ENCODE measurements at regions not wholly inside any gene's neighbourhood (a gene's known extent, or its start where the extent isn't known, plus 50 kb on each side); places are given as distances from the start of the nearest gene placed in this dataset.

DNA sequence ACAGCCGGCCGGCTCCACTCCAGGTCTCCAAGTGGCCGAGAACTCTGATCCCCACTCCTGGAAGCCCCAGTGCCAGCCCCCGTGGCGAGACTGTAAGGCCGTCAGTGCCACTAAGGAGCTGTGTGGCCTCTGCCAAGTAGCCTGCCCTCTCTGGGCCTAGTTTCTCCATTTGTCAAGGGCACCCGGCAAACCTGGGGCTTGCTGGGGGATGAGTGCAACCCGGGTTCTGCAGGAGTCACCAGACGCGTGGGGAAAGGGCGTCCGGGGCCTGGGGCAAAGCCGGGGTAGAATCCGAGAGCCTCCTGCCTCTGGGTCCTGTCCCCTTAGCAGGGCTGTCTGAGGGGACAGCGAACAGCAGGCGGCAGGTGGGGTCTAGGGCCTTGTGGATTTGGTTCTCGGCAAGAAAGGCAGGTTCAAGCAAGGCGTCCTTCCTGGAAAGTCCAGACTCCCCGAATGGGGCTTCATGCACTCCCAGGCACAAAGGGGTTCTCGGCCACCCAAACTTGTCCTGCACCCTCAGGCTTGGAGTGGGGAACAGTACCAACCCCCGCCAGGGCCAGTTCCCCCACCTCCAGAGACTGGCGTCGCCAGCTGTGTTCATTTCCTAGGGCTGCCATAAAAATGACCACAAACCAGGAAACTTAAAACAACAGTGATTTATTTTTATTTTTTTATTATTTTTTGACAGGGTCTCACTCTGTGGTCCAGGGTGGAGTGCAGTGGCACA is 56.0 kb downstream of the NCOR2 start:
- WGBS, 3 donors = 89 to 92% (median 90%) methylated on average over 23 of the region's 23 CpGs
- Histone ChIP-seq H3K27ac (ENCODE audit: low read depth in 1 of 3, low read length in 2 of 3) (no peak overlapping the region), H3K9me3 (ENCODE audit: control insufficient read depth in 2 of 2, insufficient read depth in 1 of 2, low read depth in 1 of 2, low read length in 1 of 2) (peaks cover 0 to 5% of the 10 kb centered on the region in 2 donors), H3K4me3 (ENCODE audit: low read depth in 1 of 3, low read length in 3 of 3) (no peak overlapping the region), H3K4me1 (ENCODE audit: control insufficient read depth in 3 of 3, insufficient read depth in 2 of 3, low read depth in 1 of 3, low read length in 2 of 3) (peaks cover 5 to 40% (median 17%) of the 10 kb centered on the region in 3 donors), H3K27me3 (ENCODE audit: control insufficient read depth in 3 of 3, insufficient read depth in 3 of 3, low read length in 3 of 3) (no peaks in the 10 kb centered on the region), H3K36me3 (ENCODE audit: control insufficient read depth in 3 of 3, insufficient read depth in 2 of 3, low read depth in 1 of 3, low read length in 3 of 3) (peaks cover 0 to 67% (median 0%) of the 10 kb centered on the region in 3 donors)
- no peak for FAIRE-seq
- no peak for DNase-seq

DNA sequence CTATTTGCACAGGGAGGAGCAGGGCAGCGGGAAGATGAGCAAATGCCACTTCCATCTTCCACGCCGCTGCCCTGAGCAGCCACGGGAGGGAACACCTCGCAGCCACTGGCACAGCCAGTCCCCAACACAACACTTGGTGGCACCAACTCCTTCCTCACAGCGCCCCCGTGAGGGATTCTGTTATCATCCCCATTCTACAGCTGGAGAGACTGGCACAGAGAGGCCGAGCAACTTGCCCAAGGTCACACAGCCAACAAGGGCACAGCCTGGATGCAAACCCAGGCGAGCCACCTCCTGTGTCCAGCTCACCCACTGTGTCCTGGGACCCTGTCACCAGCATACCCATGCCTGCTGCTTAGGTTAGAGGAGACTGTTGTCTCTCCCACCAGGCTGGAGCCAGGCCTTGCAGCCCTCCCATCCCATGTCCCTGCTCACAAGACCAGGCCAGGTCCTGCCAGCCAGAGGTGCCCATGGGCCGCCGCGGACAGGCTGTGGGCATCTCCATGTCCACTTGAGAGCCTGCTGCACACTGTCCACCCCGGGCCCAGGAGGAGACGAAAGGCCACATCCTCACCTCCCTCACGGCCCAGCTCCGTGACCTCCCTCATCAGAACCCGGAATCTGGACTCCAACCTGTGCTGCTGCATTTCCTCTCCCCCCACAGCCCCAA is 57.0 kb downstream of the NCOR2 start:
- no peak for FAIRE-seq
- 77 to 83% (median 81%) methylated on average over 17 of the region's 17 CpGs for WGBS, 3 donors
- Histone ChIP-seq H3K27ac (ENCODE audit: low read depth in 1 of 3, low read length in 2 of 3) (peak overlapping the region in 1 of 3 donors; percentile 28), H3K4me1 (ENCODE audit: control insufficient read depth in 3 of 3, insufficient read depth in 2 of 3, low read depth in 1 of 3, low read length in 2 of 3) (peaks cover 5 to 44% (median 17%) of the 10 kb centered on the region in 3 donors), H3K36me3 (ENCODE audit: control insufficient read depth in 3 of 3, insufficient read depth in 2 of 3, low read depth in 1 of 3, low read length in 3 of 3) (peaks cover 0 to 62% (median 0%) of the 10 kb centered on the region in 3 donors), H3K4me3 (ENCODE audit: low read depth in 1 of 3, low read length in 3 of 3) (no peak overlapping the region), H3K9me3 (ENCODE audit: control insufficient read depth in 2 of 2, insufficient read depth in 1 of 2, low read depth in 1 of 2, low read length in 1 of 2) (peaks cover 0 to 5% of the 10 kb centered on the region in 2 donors), H3K27me3 (ENCODE audit: control insufficient read depth in 3 of 3, insufficient read depth in 3 of 3, low read length in 3 of 3) (no peaks in the 10 kb centered on the region)
- no peak for DNase-seq

DNA sequence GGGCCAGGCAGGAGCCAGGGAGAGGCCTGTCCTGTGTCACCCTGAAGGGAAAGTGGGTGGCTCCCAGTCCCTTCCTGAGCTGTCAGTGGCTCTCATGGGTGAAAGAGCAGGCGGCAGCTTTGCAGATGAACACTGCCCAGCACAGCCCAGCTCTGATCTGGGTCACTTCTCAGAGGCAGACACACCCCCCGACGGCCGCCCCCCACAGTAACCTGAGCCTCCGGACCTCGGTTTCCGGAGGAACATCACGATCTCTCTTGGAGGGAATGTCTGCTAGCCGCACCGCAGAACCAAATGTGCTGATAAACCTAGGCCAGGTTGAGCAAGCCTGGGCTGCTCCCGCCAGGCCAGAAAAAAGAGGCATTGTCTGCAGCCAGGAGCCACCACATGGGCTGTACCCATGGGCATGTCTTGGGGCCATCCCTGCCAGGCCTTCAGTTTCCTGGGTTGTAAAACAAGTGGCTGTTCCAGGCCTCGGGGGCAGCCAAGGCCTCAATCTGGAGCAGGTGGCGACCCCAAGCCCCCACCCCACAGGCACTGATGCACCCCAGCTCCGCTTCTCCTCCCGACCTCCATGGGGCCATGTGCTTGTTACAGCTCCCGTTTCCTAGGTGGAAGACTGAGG is 57.6 kb downstream of the NCOR2 start:
- Histone ChIP-seq H3K27ac (ENCODE audit: low read depth in 1 of 3, low read length in 2 of 3) (peak overlapping the region in 1 of 3 donors; percentile 28), H3K36me3 (ENCODE audit: control insufficient read depth in 3 of 3, insufficient read depth in 2 of 3, low read depth in 1 of 3, low read length in 3 of 3) (peaks cover 0 to 62% (median 0%) of the 10 kb centered on the region in 3 donors), H3K4me3 (ENCODE audit: low read depth in 1 of 3, low read length in 3 of 3) (no peak overlapping the region), H3K27me3 (ENCODE audit: control insufficient read depth in 3 of 3, insufficient read depth in 3 of 3, low read length in 3 of 3) (no peaks in the 10 kb centered on the region), H3K4me1 (ENCODE audit: control insufficient read depth in 3 of 3, insufficient read depth in 2 of 3, low read depth in 1 of 3, low read length in 2 of 3) (peaks cover 5 to 44% (median 17%) of the 10 kb centered on the region in 3 donors), H3K9me3 (ENCODE audit: control insufficient read depth in 2 of 2, insufficient read depth in 1 of 2, low read depth in 1 of 2, low read length in 1 of 2) (peaks cover 0 to 5% of the 10 kb centered on the region in 2 donors)
- no peak for DNase-seq
- FAIRE-seq = no peak
- WGBS, 3 donors = 35 to 47% (median 44%) methylated on average over 16 of the region's 16 CpGs

DNA sequence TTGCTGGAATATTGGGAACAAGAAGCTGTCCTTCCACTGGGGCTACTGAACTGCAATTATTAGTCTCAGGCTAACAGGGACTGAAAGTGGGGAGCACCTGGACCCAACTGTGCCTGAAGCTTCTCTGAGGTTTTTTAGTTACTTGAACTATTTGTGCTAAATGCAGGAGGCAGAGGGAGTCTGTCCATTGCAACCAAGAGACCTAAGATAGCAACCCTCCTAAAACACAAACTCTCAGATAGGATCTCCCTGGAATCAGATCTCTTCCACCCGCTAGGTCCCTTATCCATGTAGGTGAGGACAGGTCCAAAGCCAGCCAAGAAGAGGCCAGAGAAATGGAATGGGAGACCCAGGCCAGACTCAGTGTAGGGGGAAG is 58.1 kb downstream of the NCOR2 start:
- FAIRE-seq (no peak), DNase-seq (no peak)
- Histone ChIP-seq H3K36me3 (ENCODE audit: control insufficient read depth in 3 of 3, insufficient read depth in 2 of 3, low read depth in 1 of 3, low read length in 3 of 3) (peaks cover 0 to 61% (median 0%) of the 10 kb centered on the region in 3 donors), H3K9me3 (ENCODE audit: control insufficient read depth in 2 of 2, insufficient read depth in 1 of 2, low read depth in 1 of 2, low read length in 1 of 2) (peaks cover 0 to 5% of the 10 kb centered on the region in 2 donors), H3K27ac (ENCODE audit: low read depth in 1 of 3, low read length in 2 of 3) (peak overlapping the region in 1 of 3 donors; percentile 28), H3K4me1 (ENCODE audit: control insufficient read depth in 3 of 3, insufficient read depth in 2 of 3, low read depth in 1 of 3, low read length in 2 of 3) (peaks cover 5 to 44% (median 17%) of the 10 kb centered on the region in 3 donors), H3K4me3 (ENCODE audit: low read depth in 1 of 3, low read length in 3 of 3) (no peak overlapping the region), H3K27me3 (ENCODE audit: control insufficient read depth in 3 of 3, insufficient read depth in 3 of 3, low read length in 3 of 3) (no peaks in the 10 kb centered on the region)
- WGBS, 3 donors = 79 to 98% (median 86%) methylated on average over 1 of the region's 1 CpG

DNA sequence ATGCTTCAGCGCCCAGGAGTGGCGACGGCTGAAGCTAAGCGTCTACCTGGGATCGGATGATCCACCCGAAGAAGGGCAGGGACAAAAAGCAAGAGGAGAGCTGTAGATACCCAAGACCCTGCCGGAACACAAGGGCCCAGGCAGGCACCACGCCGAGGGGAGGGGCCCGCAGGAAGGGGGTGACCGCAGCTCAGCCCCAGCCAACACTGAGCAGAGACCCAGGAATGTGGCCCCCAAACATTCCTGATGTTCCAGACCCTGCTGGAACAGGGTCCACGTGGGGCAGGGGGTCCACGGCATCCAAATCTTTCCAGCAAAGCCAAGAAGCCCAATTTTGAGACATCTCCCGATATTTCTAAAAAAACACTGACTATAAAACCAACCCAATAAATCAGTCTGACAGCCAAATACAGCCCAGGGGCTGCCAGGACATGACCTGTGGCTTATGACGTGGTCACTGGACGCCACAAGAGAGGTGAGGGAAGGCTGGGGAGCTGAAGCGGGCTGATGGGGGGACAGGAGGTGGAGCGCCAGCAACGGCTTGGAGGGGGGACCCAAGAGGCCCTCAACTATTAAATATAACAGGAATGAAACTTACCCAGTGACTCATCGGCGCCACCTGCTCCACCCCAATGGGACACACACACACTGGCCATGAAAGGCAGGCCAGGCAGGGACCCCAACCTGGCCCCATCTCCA is 58.9 kb downstream of the NCOR2 start:
- H3K4me1 ChIP-seq (ENCODE audit: control insufficient read depth in 3 of 3, insufficient read depth in 2 of 3, low read depth in 1 of 3, low read length in 2 of 3) = peaks cover 5 to 41% (median 17%) of the 10 kb centered on the region in 3 donors
- H3K27me3 ChIP-seq (ENCODE audit: control insufficient read depth in 3 of 3, insufficient read depth in 3 of 3, low read length in 3 of 3) = no peaks in the 10 kb centered on the region
- peaks cover 0 to 5% of the 10 kb centered on the region in 2 donors for H3K9me3 ChIP-seq (ENCODE audit: control insufficient read depth in 2 of 2, insufficient read depth in 1 of 2, low read depth in 1 of 2, low read length in 1 of 2)
- peak overlapping the region in 2 of 3 donors; percentile 25 to 75 for H3K27ac ChIP-seq (ENCODE audit: low read depth in 1 of 3, low read length in 2 of 3)
- WGBS, 3 donors = 65 to 81% (median 79%) methylated on average over 21 of the region's 21 CpGs
- no peak for FAIRE-seq
- H3K4me3 ChIP-seq (ENCODE audit: low read depth in 1 of 3, low read length in 3 of 3) = no peak overlapping the region
- DNase-seq = no peak
- H3K36me3 ChIP-seq (ENCODE audit: control insufficient read depth in 3 of 3, insufficient read depth in 2 of 3, low read depth in 1 of 3, low read length in 3 of 3) = peaks cover 0 to 58% (median 0%) of the 10 kb centered on the region in 3 donors

DNA sequence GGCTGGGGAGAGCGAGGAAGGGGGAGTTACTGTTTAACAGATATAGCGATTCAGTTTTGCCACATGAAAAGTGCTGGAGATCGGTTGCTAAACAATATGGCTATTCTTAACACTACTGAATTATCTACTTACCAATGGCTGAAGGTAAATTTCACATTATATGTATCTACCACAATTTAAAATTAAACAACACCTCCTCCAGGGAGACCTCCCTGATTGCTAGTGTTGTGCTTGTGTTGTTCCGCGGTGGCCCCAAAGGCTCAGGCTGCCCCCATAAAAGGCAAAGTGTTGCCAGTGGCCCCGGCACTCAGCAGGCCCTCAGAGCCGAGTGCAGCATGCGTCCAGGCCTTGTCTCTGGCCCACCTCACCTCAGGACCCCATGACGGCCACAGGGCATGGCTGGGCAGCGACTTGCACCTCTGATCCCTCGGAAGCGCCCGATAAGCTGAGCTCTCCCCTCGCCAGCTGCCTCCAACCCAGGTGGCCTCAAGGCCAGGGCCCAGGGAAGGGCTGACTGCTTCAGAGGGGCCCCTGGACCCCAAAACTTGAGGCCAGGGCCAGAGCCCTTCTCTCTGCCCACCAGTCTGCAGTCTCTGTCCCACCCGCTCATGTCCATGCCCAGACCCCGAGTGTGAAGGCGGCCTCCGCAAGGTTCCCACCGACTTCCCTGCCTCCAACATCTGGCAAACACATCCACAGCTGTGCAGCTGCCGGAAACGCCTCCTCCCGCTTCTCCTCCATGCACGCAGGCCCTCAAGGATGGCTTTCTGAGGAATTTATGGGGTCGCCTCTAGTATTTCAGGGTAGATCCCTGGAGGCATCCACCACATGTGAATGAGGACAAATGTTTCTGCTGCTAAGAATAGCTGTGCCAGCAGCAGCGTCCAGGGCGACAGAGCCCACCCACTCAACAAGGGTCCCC is 60.0 kb downstream of the NCOR2 start:
- peaks cover 0 to 31% (median 9%) of the 10 kb centered on the region in 3 donors for H3K4me1 ChIP-seq (ENCODE audit: control insufficient read depth in 3 of 3, insufficient read depth in 2 of 3, low read depth in 1 of 3, low read length in 2 of 3)

DNA sequence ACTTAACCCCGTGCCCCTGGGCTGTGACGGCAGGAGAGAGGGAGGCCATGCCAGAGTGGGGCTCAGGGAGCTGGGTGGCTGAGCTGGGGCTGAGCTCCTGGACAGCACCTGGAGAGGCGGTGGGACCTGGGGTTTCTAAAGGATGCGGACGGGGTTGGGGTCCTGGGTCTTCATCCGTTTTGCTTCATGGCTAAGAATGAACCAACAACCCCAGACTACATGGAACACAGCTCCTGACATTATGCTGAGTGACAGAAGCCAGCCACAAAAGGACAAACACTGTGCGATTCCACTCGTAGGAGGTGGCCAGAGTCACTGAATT is 60.6 kb downstream of the NCOR2 start:
- H3K4me1 ChIP-seq (ENCODE audit: control insufficient read depth in 3 of 3, insufficient read depth in 2 of 3, low read depth in 1 of 3, low read length in 2 of 3) = peaks cover 0 to 31% (median 7%) of the 10 kb centered on the region in 3 donors
- H3K36me3 ChIP-seq (ENCODE audit: control insufficient read depth in 3 of 3, insufficient read depth in 2 of 3, low read depth in 1 of 3, low read length in 3 of 3) = peaks cover 0 to 63% (median 0%) of the 10 kb centered on the region in 3 donors
- WGBS, 3 donors = 68 to 82% (median 73%) methylated on average over 7 to 8 of the region's 8 CpGs
- no peaks in the 10 kb centered on the region for H3K27me3 ChIP-seq (ENCODE audit: control insufficient read depth in 3 of 3, insufficient read depth in 3 of 3, low read length in 3 of 3)
- no peak overlapping the region for H3K4me3 ChIP-seq (ENCODE audit: low read depth in 1 of 3, low read length in 3 of 3)
- H3K27ac ChIP-seq (ENCODE audit: low read depth in 1 of 3, low read length in 2 of 3) = peak overlapping the region in 2 of 3 donors; percentile 49 to 65
- no peaks in the 10 kb centered on the region for H3K9me3 ChIP-seq (ENCODE audit: control insufficient read depth in 2 of 2, insufficient read depth in 1 of 2, low read depth in 1 of 2, low read length in 1 of 2)
- no peak for FAIRE-seq
- no peak for DNase-seq

More for the DNA sequence above, 60.0 kb downstream of the NCOR2 start:
- Histone ChIP-seq H3K36me3 (ENCODE audit: control insufficient read depth in 3 of 3, insufficient read depth in 2 of 3, low read depth in 1 of 3, low read length in 3 of 3) (peaks cover 0 to 60% (median 0%) of the 10 kb centered on the region in 3 donors), H3K27ac (ENCODE audit: low read depth in 1 of 3, low read length in 2 of 3) (peak overlapping the region in 2 of 3 donors; percentile 65 to 75), H3K4me3 (ENCODE audit: low read depth in 1 of 3, low read length in 3 of 3) (no peak overlapping the region), H3K27me3 (ENCODE audit: control insufficient read depth in 3 of 3, insufficient read depth in 3 of 3, low read length in 3 of 3) (no peaks in the 10 kb centered on the region), H3K9me3 (ENCODE audit: control insufficient read depth in 2 of 2, insufficient read depth in 1 of 2, low read depth in 1 of 2, low read length in 1 of 2) (peaks cover 0 to 3% of the 10 kb centered on the region in 2 donors)
- FAIRE-seq (no peak), DNase-seq (peak in 1 of 2 donors; percentile 39)
- 72 to 86% (median 83%) methylated on average over 26 of the region's 26 CpGs for WGBS, 3 donors
